PC-3 (cell line): ENCODE measurements at regions not wholly inside any gene's neighbourhood (a gene's known extent, or its start where the extent isn't known, plus 50 kb on each side); places are given as distances from the start of the nearest gene placed in this dataset.

Experiments
- EZH2phosphoT487 ChIP-seq: fragments of 300-600 bp; sonication (generic); IDR thresholded peaks from 2 replicates; pipeline ENCODE4 v1.6.1; 2018; ENCODE audit warnings: mild to moderate bottlenecking, antibody characterized with exemption, low read length, borderline replicate concordance
- TF ChIP-seq, protein P1 (sequence below): fragments of 300-600 bp; sonication (generic); conservative IDR thresholded peaks from 2 replicates; pipeline ENCODE4 v1.5.1; 2017; ENCODE audit warnings: antibody characterized with exemption, low read depth, mild to moderate bottlenecking, low read length

GRCh38 chr5:62689599-62690368 lies 111.2 kb downstream of the LRRC70 start:
- TF ChIP-seq, protein P1, sequence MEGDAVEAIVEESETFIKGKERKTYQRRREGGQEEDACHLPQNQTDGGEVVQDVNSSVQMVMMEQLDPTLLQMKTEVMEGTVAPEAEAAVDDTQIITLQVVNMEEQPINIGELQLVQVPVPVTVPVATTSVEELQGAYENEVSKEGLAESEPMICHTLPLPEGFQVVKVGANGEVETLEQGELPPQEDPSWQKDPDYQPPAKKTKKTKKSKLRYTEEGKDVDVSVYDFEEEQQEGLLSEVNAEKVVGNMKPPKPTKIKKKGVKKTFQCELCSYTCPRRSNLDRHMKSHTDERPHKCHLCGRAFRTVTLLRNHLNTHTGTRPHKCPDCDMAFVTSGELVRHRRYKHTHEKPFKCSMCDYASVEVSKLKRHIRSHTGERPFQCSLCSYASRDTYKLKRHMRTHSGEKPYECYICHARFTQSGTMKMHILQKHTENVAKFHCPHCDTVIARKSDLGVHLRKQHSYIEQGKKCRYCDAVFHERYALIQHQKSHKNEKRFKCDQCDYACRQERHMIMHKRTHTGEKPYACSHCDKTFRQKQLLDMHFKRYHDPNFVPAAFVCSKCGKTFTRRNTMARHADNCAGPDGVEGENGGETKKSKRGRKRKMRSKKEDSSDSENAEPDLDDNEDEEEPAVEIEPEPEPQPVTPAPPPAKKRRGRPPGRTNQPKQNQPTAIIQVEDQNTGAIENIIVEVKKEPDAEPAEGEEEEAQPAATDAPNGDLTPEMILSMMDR, result no peak
- TF ChIP-seq EZH2phosphoT487, result no peak
